Hematopoietic multipotent progenitor cell (in vitro differentiated cells): ENCODE measurements at regions not wholly inside any gene's neighbourhood (a gene's known extent, or its start where the extent isn't known, plus 50 kb on each side); places are given as distances from the start of the nearest gene placed in this dataset.

Experiments used
- DNase-seq, 3 donors: peaks; one replicate each; pipeline ENCODE4 v3.0.0-alpha.2; 2011 to 2015; ENCODE audit warnings: low read depth in 2 of 3, low spot score in 2 of 3

- no peak for DNase-seq
Observed at GRCh38 chr2:220915092-220915623, 656.9 kb downstream of the EPHA4 start.

- DNase-seq, result no peak
Observed at GRCh38 chr2:220916931-220917330, 655.2 kb downstream of the EPHA4 start.

- DNase-seq, result no peak
Observed at GRCh38 chr2:220930271-220931076, 641.6 kb downstream of the EPHA4 start.

- no peak for DNase-seq
Observed at GRCh38 chr2:220931491-220931890, 640.6 kb downstream of the EPHA4 start.

GRCh38 chr2:220932041-220932440 is 640.1 kb downstream of the EPHA4 start:
- DNase-seq, result no peak

GRCh38 chr2:220935789-220936321 is 636.2 kb downstream of the EPHA4 start:
- DNase-seq, result no peak

- no peak for DNase-seq
Observed at GRCh38 chr2:220936641-220937197, 635.4 kb downstream of the EPHA4 start.

GRCh38 chr2:220937245-220937644 is 634.9 kb downstream of the EPHA4 start:
- DNase-seq, result no peak

- DNase-seq, result no peak
Observed at GRCh38 chr2:220940646-220941045, 631.5 kb downstream of the EPHA4 start.

GRCh38 chr2:220941683-220942082 is 630.4 kb downstream of the EPHA4 start:
- DNase-seq, result no peak

- no peak for DNase-seq
Observed at GRCh38 chr2:220946552-220946951, 625.6 kb downstream of the EPHA4 start.

GRCh38 chr2:220948579-220948978 is 623.5 kb downstream of the EPHA4 start:
- DNase-seq, result no peak

- no peak for DNase-seq
Observed at GRCh38 chr2:220949466-220949865, 622.6 kb downstream of the EPHA4 start.

GRCh38 chr2:220955776-220956175 is 616.3 kb downstream of the EPHA4 start:
- no peak for DNase-seq

- no peak for DNase-seq
Observed at GRCh38 chr2:220956429-220956828, 615.7 kb downstream of the EPHA4 start.

GRCh38 chr2:220959391-220959802 is 612.7 kb downstream of the EPHA4 start:
- no peak for DNase-seq

- DNase-seq, result no peak
Observed at GRCh38 chr2:220961143-220961860, 610.8 kb downstream of the EPHA4 start.

- no peak for DNase-seq
Observed at GRCh38 chr2:220962556-220962955, 609.5 kb downstream of the EPHA4 start.

GRCh38 chr2:220963076-220963475 is 609.0 kb downstream of the EPHA4 start:
- DNase-seq, result no peak

- DNase-seq, result no peak
Observed at GRCh38 chr2:220963930-220964329, 608.2 kb downstream of the EPHA4 start.

GRCh38 chr2:220966636-220967035 is 605.5 kb downstream of the EPHA4 start:
- no peak for DNase-seq
